Duodenal mucosa (tissue), 2 donors: ENCODE measurements at regions not wholly inside any gene's neighbourhood (a gene's known extent, or its start where the extent isn't known, plus 50 kb on each side); places are given as distances from the start of the nearest gene placed in this dataset.

ENCODE experiments used
- H3K27ac ChIP-seq: one replicate; pipeline ENCODE4 v1.7.0; 2013; ENCODE audit warnings: low read depth, low read length
- H3K27me3 ChIP-seq, 2 donors: one replicate each; pipeline ENCODE4 v1.7.0; 2013; ENCODE audit warnings: low read length in 2 of 2, control low read depth in 1 of 2; ENCODE audit not compliant: insufficient read depth in 2 of 2, control insufficient read depth in 1 of 2
- H3K36me3 ChIP-seq, 2 donors: one replicate each; pipeline ENCODE4 v1.7.0; 2013; ENCODE audit warnings: low read length in 2 of 2, control low read depth in 1 of 2; ENCODE audit not compliant: insufficient read depth in 2 of 2, control insufficient read depth in 1 of 2
- H3K4me1 ChIP-seq, 2 donors: one replicate each; pipeline ENCODE4 v1.7.0; 2013; ENCODE audit warnings: low read length in 2 of 2, control low read depth in 1 of 2; ENCODE audit not compliant: insufficient read depth in 2 of 2, control insufficient read depth in 1 of 2
- H3K4me3 ChIP-seq, 2 donors: one replicate each; pipeline ENCODE4 v1.7.0; 2013; ENCODE audit warnings: low read length in 2 of 2, low read depth in 1 of 2
- H3K9ac ChIP-seq, 2 donors: one replicate each; pipeline ENCODE4 v1.7.0; 2013; ENCODE audit warnings: low read length in 2 of 2, low read depth in 1 of 2
- H3K9me3 ChIP-seq, 2 donors: one replicate each; pipeline ENCODE4 v1.7.0; 2013; ENCODE audit warnings: low read length in 2 of 2, control low read depth in 1 of 2; ENCODE audit not compliant: control insufficient read depth in 1 of 2

GRCh38 chr15:93382200-93382820 is 293.3 kb upstream of the RGMA start:
- Histone ChIP-seq H3K4me1 (no peaks in the 10 kb centered on the region), H3K9ac (no peak overlapping the region), H3K36me3 (no peaks in the 10 kb centered on the region), H3K9me3 (no peaks in the 10 kb centered on the region), H3K27me3 (no peaks in the 10 kb centered on the region), H3K4me3 (no peak overlapping the region), H3K27ac (no peak overlapping the region)

- Histone ChIP-seq H3K9ac (no peak overlapping the region), H3K27me3 (no peaks in the 10 kb centered on the region), H3K27ac (no peak overlapping the region)
These were observed 289.5 kb upstream of the RGMA start for GRCh38 chr15:93378558-93378957.

GRCh38 chr15:93372865-93373223 is 283.8 kb upstream of the RGMA start:
- no peaks in the 10 kb centered on the region for H3K27me3 ChIP-seq

More at GRCh38 chr15:93378558-93378957, 289.5 kb upstream of the RGMA start:
- Histone ChIP-seq H3K4me3 (no peak overlapping the region), H3K4me1 (no peaks in the 10 kb centered on the region), H3K36me3 (no peaks in the 10 kb centered on the region), H3K9me3 (no peaks in the 10 kb centered on the region)

GRCh38 chr15:93372208-93372864 is 283.3 kb upstream of the RGMA start:
- no peaks in the 10 kb centered on the region for H3K4me1 ChIP-seq
- no peak overlapping the region for H3K9ac ChIP-seq
- no peak overlapping the region for H3K27ac ChIP-seq
- H3K9me3 ChIP-seq = no peaks in the 10 kb centered on the region
- H3K36me3 ChIP-seq = no peaks in the 10 kb centered on the region
- H3K27me3 ChIP-seq = no peaks in the 10 kb centered on the region
- H3K4me3 ChIP-seq = no peak overlapping the region

More at GRCh38 chr15:93372865-93373223, 283.8 kb upstream of the RGMA start:
- Histone ChIP-seq H3K36me3 (no peaks in the 10 kb centered on the region), H3K4me1 (no peaks in the 10 kb centered on the region), H3K9me3 (no peaks in the 10 kb centered on the region), H3K4me3 (no peak overlapping the region), H3K27ac (no peak overlapping the region), H3K9ac (no peak overlapping the region)

DNA sequence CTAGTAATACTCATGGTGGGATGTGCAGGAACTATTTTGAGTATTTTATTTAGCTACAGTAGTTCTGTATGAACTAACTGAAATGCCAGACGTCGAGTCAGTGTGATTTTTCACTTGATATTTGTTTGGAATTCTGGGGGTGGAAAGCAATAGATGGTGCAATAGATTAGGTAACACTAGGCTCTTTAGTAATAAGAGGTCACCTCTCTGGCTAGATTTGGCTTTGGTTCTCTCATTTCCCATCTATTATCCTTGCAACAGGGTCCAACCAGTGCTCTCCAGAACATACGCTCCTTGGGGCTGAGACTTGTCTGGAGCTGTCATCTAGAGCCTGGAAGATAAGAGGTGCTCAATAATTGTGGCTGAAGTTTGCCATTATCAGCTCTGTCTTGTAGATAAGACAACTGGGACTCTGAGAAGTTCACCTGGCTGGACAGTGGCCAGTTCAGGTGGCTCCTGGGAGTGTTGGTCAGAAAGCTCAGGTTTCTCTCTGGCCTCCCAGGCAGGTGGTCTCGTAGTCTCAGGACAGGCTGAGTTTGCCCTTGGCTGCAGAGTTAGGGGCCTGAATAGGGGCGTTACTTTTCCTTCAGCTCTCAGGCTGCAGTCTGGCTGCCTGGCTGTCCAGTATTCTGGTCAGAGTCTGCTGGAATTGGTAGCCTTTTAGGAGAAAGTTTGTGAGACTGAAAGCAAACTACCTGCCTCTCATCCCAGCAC is 277.5 kb upstream of the RGMA start:
- Histone ChIP-seq H3K9me3 (no peaks in the 10 kb centered on the region), H3K27ac (no peak overlapping the region), H3K9ac (no peak overlapping the region), H3K4me3 (no peak overlapping the region), H3K36me3 (no peaks in the 10 kb centered on the region), H3K27me3 (peaks cover 0 to 4% of the 10 kb centered on the region in 2 donors), H3K4me1 (no peaks in the 10 kb centered on the region)

- H3K4me3 ChIP-seq = no peak overlapping the region
- H3K36me3 ChIP-seq = no peaks in the 10 kb centered on the region
- no peak overlapping the region for H3K9ac ChIP-seq
- no peaks in the 10 kb centered on the region for H3K4me1 ChIP-seq
- H3K27me3 ChIP-seq = peaks cover 0 to 4% of the 10 kb centered on the region in 2 donors
- H3K9me3 ChIP-seq = no peaks in the 10 kb centered on the region
- no peak overlapping the region for H3K27ac ChIP-seq
These were observed 273.8 kb upstream of the RGMA start for GRCh38 chr15:93362821-93363220.

- H3K36me3 ChIP-seq = no peaks in the 10 kb centered on the region
- no peaks in the 10 kb centered on the region for H3K9me3 ChIP-seq
- no peaks in the 10 kb centered on the region for H3K4me1 ChIP-seq
- H3K9ac ChIP-seq = no peak overlapping the region
- H3K27me3 ChIP-seq = peaks cover 0 to 4% of the 10 kb centered on the region in 2 donors
- H3K27ac ChIP-seq = no peak overlapping the region
- H3K4me3 ChIP-seq = no peak overlapping the region
These were observed 273.2 kb upstream of the RGMA start for GRCh38 chr15:93362203-93362602.

DNA sequence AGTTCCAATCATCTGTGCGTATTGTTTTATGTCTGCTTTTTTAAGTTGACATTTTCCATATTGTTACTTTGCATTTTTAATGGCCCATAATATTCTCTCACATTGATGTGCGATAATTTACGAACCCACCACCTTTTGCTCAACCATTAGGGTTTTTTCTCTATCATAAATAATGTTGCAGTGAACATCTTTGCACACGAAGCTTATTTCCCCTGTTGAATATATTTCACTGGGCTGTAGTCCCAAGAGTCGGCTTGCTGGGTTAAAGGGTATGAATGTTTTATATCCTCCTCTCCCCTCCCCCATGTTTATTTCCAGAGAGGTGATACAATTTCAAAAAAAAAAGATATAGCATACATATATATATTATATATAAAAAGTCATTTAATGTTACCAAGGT is 272.7 kb upstream of the RGMA start:
- Histone ChIP-seq H3K9ac (no peak overlapping the region), H3K36me3 (no peaks in the 10 kb centered on the region), H3K27me3 (peaks cover 0 to 2% of the 10 kb centered on the region in 2 donors), H3K4me3 (no peak overlapping the region), H3K4me1 (no peaks in the 10 kb centered on the region), H3K9me3 (no peaks in the 10 kb centered on the region), H3K27ac (no peak overlapping the region)

- Histone ChIP-seq H3K27me3 (no peaks in the 10 kb centered on the region), H3K27ac (no peak overlapping the region), H3K4me3 (no peak overlapping the region)
These were observed 272.0 kb upstream of the RGMA start for GRCh38 chr15:93360976-93361375.

GRCh38 chr15:93360318-93360717 is 271.3 kb upstream of the RGMA start:
- Histone ChIP-seq H3K27me3 (no peaks in the 10 kb centered on the region), H3K36me3 (no peaks in the 10 kb centered on the region), H3K9ac (no peak overlapping the region), H3K9me3 (no peaks in the 10 kb centered on the region), H3K4me1 (no peaks in the 10 kb centered on the region), H3K4me3 (no peak overlapping the region), H3K27ac (no peak overlapping the region)

More at GRCh38 chr15:93360976-93361375, 272.0 kb upstream of the RGMA start:
- H3K9ac ChIP-seq = no peak overlapping the region
- H3K36me3 ChIP-seq = no peaks in the 10 kb centered on the region
- H3K4me1 ChIP-seq = no peaks in the 10 kb centered on the region
- no peaks in the 10 kb centered on the region for H3K9me3 ChIP-seq
